T-helper 1 cell treated with Interleukin-12 subunit alpha and Interleukin-12 subunit beta and Interleukin-4 antibody, amounts not matched to agents 30 μg/mL and 1 μg/mL, for 36 hours (primary cell): ENCODE measurements at regions not wholly inside any gene's neighbourhood (a gene's known extent, or its start where the extent isn't known, plus 50 kb on each side); places are given as distances from the start of the nearest gene placed in this dataset.
"Not testable (repeated sequence)": the region's sequence is repeated elsewhere in the genome, so short reads cannot be mapped to it uniquely, and the experiment has no call there.

Experiments
- H3K27ac Mint-ChIP-seq: one replicate; pipeline ENCODE4 v1.8.0; 2021; ENCODE audit warnings: mild to moderate bottlenecking, mixed read lengths
- H3K27me3 Mint-ChIP-seq: one replicate; pipeline ENCODE4 v1.8.0; 2021; ENCODE audit warnings: low read depth, mixed read lengths
- H3K36me3 Mint-ChIP-seq: one replicate; pipeline ENCODE4 v1.8.0; 2021; ENCODE audit warnings: low read depth, mixed read lengths
- H3K4me1 Mint-ChIP-seq: one replicate; pipeline ENCODE4 v1.8.0; 2021; ENCODE audit warnings: low read depth, mixed read lengths
- H3K4me3 Mint-ChIP-seq: one replicate; pipeline ENCODE4 v1.8.0; 2021; ENCODE audit warnings: mild to moderate bottlenecking, moderate library complexity, mixed read lengths
- H3K9me3 Mint-ChIP-seq: one replicate; pipeline ENCODE4 v1.8.0; 2021; ENCODE audit warnings: mixed read lengths

- Mint-ChIP-seq H3K9me3 (peaks cover 5% of the 10 kb centered on the region), H3K27me3 (no peaks in the 10 kb centered on the region)
These were observed 438.9 kb upstream of the ZP4 start for GRCh38 chr1:238329671-238330070.

DNA sequence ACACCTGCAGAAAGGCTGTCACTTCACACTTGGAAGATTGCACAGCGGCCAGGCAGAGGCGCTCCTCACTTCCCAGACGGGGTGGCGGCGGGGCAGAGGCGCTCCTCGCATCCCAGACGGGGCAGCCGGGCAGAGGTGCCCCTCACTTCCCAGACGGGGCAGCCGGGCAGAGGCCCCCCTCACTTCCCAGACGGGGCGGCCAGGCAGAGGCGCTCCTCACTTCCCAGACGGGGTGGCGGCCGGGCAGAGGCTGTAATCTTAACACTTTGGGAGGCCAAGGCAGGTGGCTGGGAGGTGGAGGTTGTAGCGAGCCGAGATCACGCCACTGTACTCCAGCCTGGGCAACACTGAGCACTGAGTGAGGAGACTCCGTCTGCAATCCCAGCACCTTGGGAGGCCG is 436.3 kb upstream of the ZP4 start:
- H3K27ac Mint-ChIP-seq, result not testable (repeated sequence)

More at GRCh38 chr1:238329671-238330070, 438.9 kb upstream of the ZP4 start:
- Mint-ChIP-seq H3K4me3 (no peak overlapping the region), H3K36me3 (no peaks in the 10 kb centered on the region), H3K27ac (no peak overlapping the region), H3K4me1 (no peaks in the 10 kb centered on the region)

DNA sequence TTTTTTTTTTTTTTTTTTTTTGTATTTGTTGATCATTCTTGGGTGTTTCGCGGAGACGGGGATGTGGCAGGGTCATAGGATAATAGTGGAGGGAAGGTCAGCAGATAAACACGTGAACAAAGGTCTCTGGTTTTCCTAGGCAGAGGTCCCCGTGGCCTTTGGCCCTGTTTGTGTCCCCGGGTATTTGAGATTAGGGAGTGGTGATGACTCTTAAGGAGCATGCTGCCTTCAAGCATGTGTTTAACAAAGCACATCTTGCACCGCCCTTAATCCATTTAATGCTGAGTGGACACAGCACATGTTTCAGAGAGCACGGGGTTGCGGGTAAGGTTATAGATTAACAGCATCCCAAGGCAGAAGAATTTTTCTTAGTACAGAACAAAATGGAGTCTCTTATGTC is 435.8 kb upstream of the ZP4 start:
- H3K9me3 Mint-ChIP-seq, result peaks cover 12% of the 10 kb centered on the region
- not testable (repeated sequence) for H3K4me1 Mint-ChIP-seq, H3K27ac Mint-ChIP-seq, H3K36me3 Mint-ChIP-seq, H3K4me3 Mint-ChIP-seq, H3K27me3 Mint-ChIP-seq

More for the DNA sequence above, 436.3 kb upstream of the ZP4 start:
- not testable (repeated sequence) for H3K4me3 Mint-ChIP-seq, H3K27me3 Mint-ChIP-seq, H3K36me3 Mint-ChIP-seq, H3K4me1 Mint-ChIP-seq
- H3K9me3 Mint-ChIP-seq, result peaks cover 12% of the 10 kb centered on the region

- Mint-ChIP-seq H3K27me3 (no peaks in the 10 kb centered on the region), H3K36me3 (no peaks in the 10 kb centered on the region)
These were observed 433.6 kb upstream of the ZP4 start for GRCh38 chr1:238324211-238324864.

DNA sequence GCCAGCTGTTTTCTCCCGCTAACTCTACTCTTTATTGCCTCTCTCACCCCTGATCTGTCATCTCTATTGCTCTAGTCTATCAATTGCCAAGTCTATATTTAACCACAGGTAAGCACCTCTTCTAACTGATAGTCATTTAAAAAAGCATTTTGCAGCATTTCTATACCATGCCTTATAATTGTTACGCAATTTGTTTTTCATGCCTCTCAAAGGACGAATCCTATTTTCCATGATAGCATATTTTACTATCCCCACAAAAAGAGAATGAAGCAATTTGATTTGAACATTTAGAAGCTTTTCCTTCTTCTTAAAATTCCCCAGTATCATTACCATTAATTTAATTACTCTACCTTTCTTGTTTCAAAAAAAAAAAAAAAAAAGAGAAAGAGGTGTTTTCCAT is 432.8 kb upstream of the ZP4 start:
- Mint-ChIP-seq H3K4me3 (no peak overlapping the region), H3K9me3 (peaks cover 16% of the 10 kb centered on the region), H3K27ac (no peak overlapping the region), H3K27me3 (no peaks in the 10 kb centered on the region), H3K36me3 (no peaks in the 10 kb centered on the region), H3K4me1 (no peaks in the 10 kb centered on the region)

More at GRCh38 chr1:238324211-238324864, 433.6 kb upstream of the ZP4 start:
- peaks cover 16% of the 10 kb centered on the region for H3K9me3 Mint-ChIP-seq
- no peak overlapping the region for H3K4me3 Mint-ChIP-seq
- no peaks in the 10 kb centered on the region for H3K4me1 Mint-ChIP-seq
- no peak overlapping the region for H3K27ac Mint-ChIP-seq

GRCh38 chr1:238319957-238320356 is 429.2 kb upstream of the ZP4 start:
- Mint-ChIP-seq H3K36me3 (no peaks in the 10 kb centered on the region), H3K4me1 (no peaks in the 10 kb centered on the region), H3K27ac (no peak overlapping the region), H3K27me3 (no peaks in the 10 kb centered on the region), H3K4me3 (no peak overlapping the region), H3K9me3 (peaks cover 11% of the 10 kb centered on the region)

- H3K4me1 Mint-ChIP-seq, result no peaks in the 10 kb centered on the region
- peaks cover 4% of the 10 kb centered on the region for H3K9me3 Mint-ChIP-seq
- no peak overlapping the region for H3K4me3 Mint-ChIP-seq
- no peaks in the 10 kb centered on the region for H3K36me3 Mint-ChIP-seq
- no peaks in the 10 kb centered on the region for H3K27me3 Mint-ChIP-seq
- H3K27ac Mint-ChIP-seq, result no peak overlapping the region
These were observed 427.8 kb upstream of the ZP4 start for GRCh38 chr1:238318294-238319110.

- Mint-ChIP-seq H3K27me3 (no peaks in the 10 kb centered on the region), H3K4me3 (no peak overlapping the region), H3K36me3 (no peaks in the 10 kb centered on the region), H3K27ac (no peak overlapping the region), H3K4me1 (no peaks in the 10 kb centered on the region), H3K9me3 (peaks cover 11% of the 10 kb centered on the region)
These were observed 422.2 kb upstream of the ZP4 start for GRCh38 chr1:238312969-238313368.

GRCh38 chr1:238306411-238306810 is 415.7 kb upstream of the ZP4 start:
- no peaks in the 10 kb centered on the region for H3K27me3 Mint-ChIP-seq
- no peaks in the 10 kb centered on the region for H3K4me1 Mint-ChIP-seq
- H3K27ac Mint-ChIP-seq, result no peak overlapping the region
- H3K4me3 Mint-ChIP-seq, result no peak overlapping the region
- peaks cover 11% of the 10 kb centered on the region for H3K9me3 Mint-ChIP-seq
- no peaks in the 10 kb centered on the region for H3K36me3 Mint-ChIP-seq

GRCh38 chr1:238302646-238303045 is 411.9 kb upstream of the ZP4 start:
- H3K9me3 Mint-ChIP-seq, result no peaks in the 10 kb centered on the region
- no peaks in the 10 kb centered on the region for H3K4me1 Mint-ChIP-seq
- no peak overlapping the region for H3K4me3 Mint-ChIP-seq
- no peaks in the 10 kb centered on the region for H3K36me3 Mint-ChIP-seq
- no peaks in the 10 kb centered on the region for H3K27me3 Mint-ChIP-seq
- no peak overlapping the region for H3K27ac Mint-ChIP-seq

GRCh38 chr1:238296371-238296770 is 405.6 kb upstream of the ZP4 start:
- Mint-ChIP-seq H3K27ac (no peak overlapping the region), H3K36me3 (no peaks in the 10 kb centered on the region), H3K4me1 (no peaks in the 10 kb centered on the region), H3K9me3 (peaks cover 2% of the 10 kb centered on the region), H3K27me3 (no peaks in the 10 kb centered on the region), H3K4me3 (no peak overlapping the region)

- Mint-ChIP-seq H3K36me3 (no peaks in the 10 kb centered on the region), H3K4me1 (no peaks in the 10 kb centered on the region), H3K27ac (no peak overlapping the region), H3K4me3 (no peak overlapping the region), H3K27me3 (no peaks in the 10 kb centered on the region), H3K9me3 (peaks cover 4% of the 10 kb centered on the region)
These were observed 402.4 kb upstream of the ZP4 start for GRCh38 chr1:238293075-238293474.

GRCh38 chr1:238281418-238281817 is 390.7 kb upstream of the ZP4 start:
- Mint-ChIP-seq H3K4me1 (no peaks in the 10 kb centered on the region), H3K4me3 (no peak overlapping the region), H3K27ac (no peak overlapping the region), H3K27me3 (no peaks in the 10 kb centered on the region), H3K36me3 (no peaks in the 10 kb centered on the region), H3K9me3 (peaks cover 6% of the 10 kb centered on the region)

GRCh38 chr1:238279694-238280380 is 389.1 kb upstream of the ZP4 start:
- no peaks in the 10 kb centered on the region for H3K27me3 Mint-ChIP-seq
- H3K4me1 Mint-ChIP-seq, result no peaks in the 10 kb centered on the region
- no peak overlapping the region for H3K4me3 Mint-ChIP-seq
- H3K9me3 Mint-ChIP-seq, result peaks cover 12% of the 10 kb centered on the region
- no peaks in the 10 kb centered on the region for H3K36me3 Mint-ChIP-seq
- no peak overlapping the region for H3K27ac Mint-ChIP-seq

DNA sequence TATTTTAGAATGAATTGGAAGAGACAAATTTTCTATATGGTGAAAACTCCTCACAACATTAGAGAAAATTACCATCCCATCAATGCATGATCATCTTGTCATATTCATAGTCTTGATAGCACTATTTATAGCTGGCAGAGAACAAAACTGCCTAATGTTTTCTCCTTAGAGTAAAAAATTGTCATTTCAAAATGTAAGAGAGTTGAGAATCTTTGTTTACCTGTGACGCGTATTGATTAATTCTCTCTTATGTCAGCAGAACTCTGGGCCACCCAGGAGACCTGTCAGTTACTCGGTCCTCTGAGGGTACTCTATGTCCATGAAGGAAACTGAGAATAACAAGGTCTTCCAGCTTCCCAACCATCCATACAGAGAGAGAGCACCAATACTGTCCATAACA is 381.4 kb upstream of the ZP4 start:
- peaks cover 12% of the 10 kb centered on the region for H3K9me3 Mint-ChIP-seq
- H3K27me3 Mint-ChIP-seq, result no peaks in the 10 kb centered on the region
- no peak overlapping the region for H3K27ac Mint-ChIP-seq
- no peak overlapping the region for H3K4me3 Mint-ChIP-seq
- H3K4me1 Mint-ChIP-seq, result no peaks in the 10 kb centered on the region
- H3K36me3 Mint-ChIP-seq, result no peaks in the 10 kb centered on the region
